GM12872 (cell line): ENCODE measurements at regions not wholly inside any gene's neighbourhood (a gene's known extent, or its start where the extent isn't known, plus 50 kb on each side); places are given as distances from the start of the nearest gene placed in this dataset.

Experiments
- CTCF ChIP-seq: IDR thresholded peaks from 3 replicates; pipeline ENCODE4 v1.5.1; 2011; ENCODE audit warnings: low read depth, mild to moderate bottlenecking, low read length, moderate library complexity; ENCODE audit not compliant: insufficient read depth

- TF ChIP-seq CTCF = no peak
Observed at GRCh38 chr11:134668796-134669195, 256.8 kb upstream of the B3GAT1 start.

GRCh38 chr11:134668076-134668475, 256.0 kb upstream of the B3GAT1 start:
- no peak for TF ChIP-seq CTCF

GRCh38 chr11:134667505-134667904, 255.5 kb upstream of the B3GAT1 start:
- no peak for TF ChIP-seq CTCF

GRCh38 chr11:134667175-134667500, 255.1 kb upstream of the B3GAT1 start:
- no peak for TF ChIP-seq CTCF

GRCh38 chr11:134666273-134667174, 254.5 kb upstream of the B3GAT1 start:
- TF ChIP-seq CTCF = no peak

- no peak for TF ChIP-seq CTCF
Observed at GRCh38 chr11:134665571-134666270, 253.7 kb upstream of the B3GAT1 start.

GRCh38 chr11:134665188-134665535, 253.1 kb upstream of the B3GAT1 start:
- no peak for TF ChIP-seq CTCF
